Liver (tissue), 8 donors: ENCODE measurements at regions not wholly inside any gene's neighbourhood (a gene's known extent, or its start where the extent isn't known, plus 50 kb on each side); places are given as distances from the start of the nearest gene placed in this dataset.

ENCODE experiments used
- DNase-seq: peaks from one replicate; pipeline ENCODE4 v3.0.0-alpha.2; 2017; ENCODE audit warnings: low spot score
- H3K27ac ChIP-seq, 2 donors: one replicate each; pipeline ENCODE4 v1.7.0; 2013; ENCODE audit warnings: inconsistent platforms in 2 of 2, low read length in 2 of 2, control low read depth in 1 of 2, low read depth in 1 of 2, mild to moderate bottlenecking in 1 of 2
- H3K27me3 ChIP-seq, 4 donors: one replicate each; pipeline versions ENCODE4 v1.6.1 to v1.7.0; 2013; ENCODE audit warnings: low read length in 3 of 4, inconsistent platforms in 1 of 4, mild to moderate bottlenecking in 1 of 4, moderate library complexity in 1 of 4; ENCODE audit not compliant: control insufficient read depth in 4 of 4, insufficient read depth in 4 of 4
- H3K36me3 ChIP-seq, 4 donors: one replicate each; pipeline versions ENCODE4 v1.6.1 to v1.7.0; 2013; ENCODE audit warnings: low read length in 3 of 4, mild to moderate bottlenecking in 3 of 4, low read depth in 1 of 4, moderate library complexity in 1 of 4; ENCODE audit not compliant: control insufficient read depth in 4 of 4, insufficient read depth in 3 of 4
- H3K4me1 ChIP-seq, 4 donors: one replicate each; pipeline versions ENCODE4 v1.6.1 to v1.7.0; 2013; ENCODE audit warnings: low read length in 3 of 4, mild to moderate bottlenecking in 3 of 4, moderate library complexity in 1 of 4; ENCODE audit not compliant: control insufficient read depth in 4 of 4, insufficient read depth in 4 of 4
- H3K4me3 ChIP-seq, 3 donors: one replicate each; pipeline versions ENCODE4 v1.6.1 to v1.7.0; 2013; ENCODE audit warnings: low read length in 3 of 3, control low read depth in 1 of 3, low read depth in 1 of 3, mild to moderate bottlenecking in 1 of 3
- H3K9ac ChIP-seq, 2 donors: one replicate each; pipeline ENCODE4 v1.7.0; 2013; ENCODE audit warnings: low read length in 2 of 2, mild to moderate bottlenecking in 2 of 2, moderate library complexity in 2 of 2, control low read depth in 1 of 2, low read depth in 1 of 2
- H3K9me3 ChIP-seq, 4 donors: one replicate each; pipeline versions ENCODE4 v1.6.1 to v1.7.0; 2013; ENCODE audit warnings: low read length in 3 of 4; ENCODE audit not compliant: control insufficient read depth in 4 of 4
- EGR1 ChIP-seq, 2 donors: IDR thresholded peaks; 2 replicates each; pipeline ENCODE4 v1.6.1; 2016 to 2018; ENCODE audit warnings: antibody characterized with exemption in 2 of 2, low read depth in 2 of 2
- FOXA1 ChIP-seq: IDR thresholded peaks from 2 replicates; pipeline ENCODE4 v1.6.1; 2016; ENCODE audit warnings: antibody characterized with exemption
- GABPA ChIP-seq, 2 donors: IDR thresholded peaks in 1 of 2; conservative IDR thresholded peaks in 1 of 2; 2 replicates each; pipeline ENCODE4 v1.6.1; 2016; ENCODE audit warnings: antibody characterized with exemption in 2 of 2, mild to moderate bottlenecking in 1 of 2, moderate library complexity in 1 of 2
- HNF4A ChIP-seq, 2 donors: conservative IDR thresholded peaks; 2 replicates each; pipeline ENCODE4 v1.6.1; 2016; ENCODE audit warnings: antibody characterized with exemption in 2 of 2, mild to moderate bottlenecking in 2 of 2
- JUND ChIP-seq, 2 donors: IDR thresholded peaks; 2 replicates each; pipeline ENCODE4 v1.6.1; 2016; ENCODE audit warnings: antibody characterized with exemption in 2 of 2
- NR2F2 ChIP-seq: IDR thresholded peaks from 2 replicates; pipeline ENCODE4 v1.6.1; 2016; ENCODE audit warnings: antibody characterized with exemption
- RAD21 ChIP-seq, 2 donors: IDR thresholded peaks; 2 replicates each; pipeline ENCODE4 v1.6.1; 2016; ENCODE audit warnings: antibody characterized with exemption in 2 of 2, mild to moderate bottlenecking in 2 of 2
- RXRA ChIP-seq, 2 donors: IDR thresholded peaks; 2 replicates each; pipeline ENCODE4 v1.6.1; 2017 to 2018; ENCODE audit warnings: antibody characterized with exemption in 2 of 2, mild to moderate bottlenecking in 1 of 2
- SP1 ChIP-seq: IDR thresholded peaks from 2 replicates; pipeline ENCODE4 v1.6.1; 2018; ENCODE audit warnings: antibody characterized with exemption, mild to moderate bottlenecking
- TAF1 ChIP-seq: conservative IDR thresholded peaks from 2 replicates; pipeline ENCODE4 v1.6.1; 2016; ENCODE audit warnings: antibody characterized with exemption, mild to moderate bottlenecking
- YY1 ChIP-seq: IDR thresholded peaks from 2 replicates; pipeline ENCODE4 v1.6.1; 2016; ENCODE audit warnings: antibody characterized with exemption, mild to moderate bottlenecking
- WGBS: extraction: QIAGEN DNeasy Blood & Tissue Kit; methylation state at CpG from one replicate; pipeline ENCODE4 v1.1.7; 2013; 5-methylcytosine and 5-hydroxymethylcytosine counted together
- TF ChIP-seq, protein P1 (sequence below): IDR thresholded peaks from 2 replicates; pipeline ENCODE4 v1.6.1; 2016; ENCODE audit warnings: antibody characterized with exemption
- TF ChIP-seq, protein P2 (sequence below): IDR thresholded peaks from 2 replicates; pipeline ENCODE4 v1.6.1; 2016; ENCODE audit warnings: antibody characterized with exemption, mild to moderate bottlenecking
- TF ChIP-seq, protein P3 (sequence below): fragments of 150-350 bp; IDR thresholded peaks from 2 replicates; pipeline ENCODE4 v1.5.1; 2017; ENCODE audit warnings: improper control_type of control experiment, low read depth, low read length; ENCODE audit not compliant: missing input control
- TF ChIP-seq, protein P4 (sequence below): IDR thresholded peaks from 2 replicates; pipeline ENCODE4 v1.6.1; 2016; ENCODE audit warnings: antibody characterized with exemption
- TF ChIP-seq, protein P5 (sequence below): IDR thresholded peaks from 2 replicates; pipeline ENCODE4 v1.6.1; 2016; ENCODE audit warnings: antibody characterized with exemption
- donor health status: healthy.
- donor health status: healthy.
- donor health status: healthy.
- donor health status: healthy.
- donor health status: healthy.

DNA sequence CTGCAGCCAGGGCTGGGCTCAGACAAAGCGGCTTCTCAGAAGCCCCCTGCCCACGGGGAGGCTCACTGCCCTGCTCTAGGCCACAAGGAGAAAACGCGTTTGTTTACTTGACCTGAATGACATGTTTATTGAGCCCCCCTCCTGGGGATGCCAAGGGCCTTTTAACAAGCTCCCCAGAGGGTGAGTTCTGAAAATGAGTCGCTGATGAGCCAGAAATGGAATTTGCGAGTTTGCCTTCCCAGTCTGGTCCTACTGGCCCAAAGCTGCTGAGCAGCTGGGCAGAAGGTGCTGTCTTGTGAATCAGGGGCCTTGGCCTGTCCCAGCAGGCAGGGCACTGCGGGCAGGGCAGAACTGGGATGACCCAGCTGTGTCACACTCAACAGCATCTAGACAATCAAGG lies 120.6 kb downstream of the SYF2 start:
- DNase-seq = no peak
- no peak overlapping the region for H3K4me3 ChIP-seq
- H3K9ac ChIP-seq = no peak overlapping the region
- WGBS = 69% methylated on average over 7 of the region's 7 CpGs
- H3K27me3 ChIP-seq = no peaks in the 10 kb centered on the region
- TF ChIP-seq SP1 (no peak), RAD21 (IDR thresholded peaks at IDR 0.05) (no peak), GABPA (IDR thresholded peaks at IDR 0.05 in 1 of 2, conservative IDR thresholded peaks at IDR 0.05 in 1 of 2) (no peak)
- TF ChIP-seq, protein P1, sequence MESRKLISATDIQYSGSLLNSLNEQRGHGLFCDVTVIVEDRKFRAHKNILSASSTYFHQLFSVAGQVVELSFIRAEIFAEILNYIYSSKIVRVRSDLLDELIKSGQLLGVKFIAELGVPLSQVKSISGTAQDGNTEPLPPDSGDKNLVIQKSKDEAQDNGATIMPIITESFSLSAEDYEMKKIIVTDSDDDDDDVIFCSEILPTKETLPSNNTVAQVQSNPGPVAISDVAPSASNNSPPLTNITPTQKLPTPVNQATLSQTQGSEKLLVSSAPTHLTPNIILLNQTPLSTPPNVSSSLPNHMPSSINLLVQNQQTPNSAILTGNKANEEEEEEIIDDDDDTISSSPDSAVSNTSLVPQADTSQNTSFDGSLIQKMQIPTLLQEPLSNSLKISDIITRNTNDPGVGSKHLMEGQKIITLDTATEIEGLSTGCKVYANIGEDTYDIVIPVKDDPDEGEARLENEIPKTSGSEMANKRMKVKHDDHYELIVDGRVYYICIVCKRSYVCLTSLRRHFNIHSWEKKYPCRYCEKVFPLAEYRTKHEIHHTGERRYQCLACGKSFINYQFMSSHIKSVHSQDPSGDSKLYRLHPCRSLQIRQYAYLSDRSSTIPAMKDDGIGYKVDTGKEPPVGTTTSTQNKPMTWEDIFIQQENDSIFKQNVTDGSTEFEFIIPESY = no peak
- TF ChIP-seq, protein P2, sequence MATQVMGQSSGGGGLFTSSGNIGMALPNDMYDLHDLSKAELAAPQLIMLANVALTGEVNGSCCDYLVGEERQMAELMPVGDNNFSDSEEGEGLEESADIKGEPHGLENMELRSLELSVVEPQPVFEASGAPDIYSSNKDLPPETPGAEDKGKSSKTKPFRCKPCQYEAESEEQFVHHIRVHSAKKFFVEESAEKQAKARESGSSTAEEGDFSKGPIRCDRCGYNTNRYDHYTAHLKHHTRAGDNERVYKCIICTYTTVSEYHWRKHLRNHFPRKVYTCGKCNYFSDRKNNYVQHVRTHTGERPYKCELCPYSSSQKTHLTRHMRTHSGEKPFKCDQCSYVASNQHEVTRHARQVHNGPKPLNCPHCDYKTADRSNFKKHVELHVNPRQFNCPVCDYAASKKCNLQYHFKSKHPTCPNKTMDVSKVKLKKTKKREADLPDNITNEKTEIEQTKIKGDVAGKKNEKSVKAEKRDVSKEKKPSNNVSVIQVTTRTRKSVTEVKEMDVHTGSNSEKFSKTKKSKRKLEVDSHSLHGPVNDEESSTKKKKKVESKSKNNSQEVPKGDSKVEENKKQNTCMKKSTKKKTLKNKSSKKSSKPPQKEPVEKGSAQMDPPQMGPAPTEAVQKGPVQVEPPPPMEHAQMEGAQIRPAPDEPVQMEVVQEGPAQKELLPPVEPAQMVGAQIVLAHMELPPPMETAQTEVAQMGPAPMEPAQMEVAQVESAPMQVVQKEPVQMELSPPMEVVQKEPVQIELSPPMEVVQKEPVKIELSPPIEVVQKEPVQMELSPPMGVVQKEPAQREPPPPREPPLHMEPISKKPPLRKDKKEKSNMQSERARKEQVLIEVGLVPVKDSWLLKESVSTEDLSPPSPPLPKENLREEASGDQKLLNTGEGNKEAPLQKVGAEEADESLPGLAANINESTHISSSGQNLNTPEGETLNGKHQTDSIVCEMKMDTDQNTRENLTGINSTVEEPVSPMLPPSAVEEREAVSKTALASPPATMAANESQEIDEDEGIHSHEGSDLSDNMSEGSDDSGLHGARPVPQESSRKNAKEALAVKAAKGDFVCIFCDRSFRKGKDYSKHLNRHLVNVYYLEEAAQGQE = no peak
- no peak overlapping the region for H3K27ac ChIP-seq
- H3K4me1 ChIP-seq = no peaks in the 10 kb centered on the region
- H3K36me3 ChIP-seq = no peaks in the 10 kb centered on the region
- H3K9me3 ChIP-seq = peaks cover 0 to 6% (median 2%) of the 10 kb centered on the region in 4 donors

DNA sequence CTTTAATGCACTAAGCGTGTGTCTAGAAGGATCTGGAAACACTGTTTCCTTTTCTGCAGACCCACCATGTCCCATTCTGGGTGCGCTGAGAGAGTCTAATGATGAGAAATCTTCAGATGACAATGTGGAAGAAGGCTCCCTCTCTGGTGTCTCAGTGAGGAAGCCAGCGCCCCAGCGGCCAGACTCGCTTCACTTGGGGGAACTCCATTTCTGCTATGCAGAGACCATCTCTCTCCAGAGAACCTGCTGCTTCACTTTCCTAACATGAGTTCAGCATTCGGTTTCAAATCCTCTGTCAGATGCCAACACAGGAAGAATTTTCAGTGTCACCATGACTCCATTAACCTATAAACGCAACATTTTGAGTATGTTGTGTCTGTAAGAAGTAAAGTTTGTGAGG lies 121.8 kb downstream of the SYF2 start:
- no peak for DNase-seq
- TF ChIP-seq RXRA (IDR thresholded peaks at IDR 0.05) = no peak
- no peak for TF ChIP-seq NR2F2
- TF ChIP-seq, protein P2 = no peak
- no peak for TF ChIP-seq FOXA1
- TF ChIP-seq YY1 = no peak
- no peak for TF ChIP-seq TAF1
- TF ChIP-seq, protein P3, sequence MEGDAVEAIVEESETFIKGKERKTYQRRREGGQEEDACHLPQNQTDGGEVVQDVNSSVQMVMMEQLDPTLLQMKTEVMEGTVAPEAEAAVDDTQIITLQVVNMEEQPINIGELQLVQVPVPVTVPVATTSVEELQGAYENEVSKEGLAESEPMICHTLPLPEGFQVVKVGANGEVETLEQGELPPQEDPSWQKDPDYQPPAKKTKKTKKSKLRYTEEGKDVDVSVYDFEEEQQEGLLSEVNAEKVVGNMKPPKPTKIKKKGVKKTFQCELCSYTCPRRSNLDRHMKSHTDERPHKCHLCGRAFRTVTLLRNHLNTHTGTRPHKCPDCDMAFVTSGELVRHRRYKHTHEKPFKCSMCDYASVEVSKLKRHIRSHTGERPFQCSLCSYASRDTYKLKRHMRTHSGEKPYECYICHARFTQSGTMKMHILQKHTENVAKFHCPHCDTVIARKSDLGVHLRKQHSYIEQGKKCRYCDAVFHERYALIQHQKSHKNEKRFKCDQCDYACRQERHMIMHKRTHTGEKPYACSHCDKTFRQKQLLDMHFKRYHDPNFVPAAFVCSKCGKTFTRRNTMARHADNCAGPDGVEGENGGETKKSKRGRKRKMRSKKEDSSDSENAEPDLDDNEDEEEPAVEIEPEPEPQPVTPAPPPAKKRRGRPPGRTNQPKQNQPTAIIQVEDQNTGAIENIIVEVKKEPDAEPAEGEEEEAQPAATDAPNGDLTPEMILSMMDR = no peak
- TF ChIP-seq, protein P4, sequence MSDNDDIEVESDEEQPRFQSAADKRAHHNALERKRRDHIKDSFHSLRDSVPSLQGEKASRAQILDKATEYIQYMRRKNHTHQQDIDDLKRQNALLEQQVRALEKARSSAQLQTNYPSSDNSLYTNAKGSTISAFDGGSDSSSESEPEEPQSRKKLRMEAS = no peak
- TF ChIP-seq JUND (IDR thresholded peaks at IDR 0.05) = no peak
- TF ChIP-seq, protein P5, sequence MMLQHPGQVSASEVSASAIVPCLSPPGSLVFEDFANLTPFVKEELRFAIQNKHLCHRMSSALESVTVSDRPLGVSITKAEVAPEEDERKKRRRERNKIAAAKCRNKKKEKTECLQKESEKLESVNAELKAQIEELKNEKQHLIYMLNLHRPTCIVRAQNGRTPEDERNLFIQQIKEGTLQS = no peak
- TF ChIP-seq RAD21 (IDR thresholded peaks at IDR 0.05) = no peak
- TF ChIP-seq HNF4A (conservative IDR thresholded peaks at IDR 0.05) = no peak
- TF ChIP-seq SP1 = no peak
- TF ChIP-seq EGR1 (IDR thresholded peaks at IDR 0.05; ENCODE audit: low read depth in 2 of 2) = no peak
- TF ChIP-seq, protein P1 = no peak
- 93% methylated on average over 7 of the region's 7 CpGs for WGBS
- H3K4me1 ChIP-seq = no peaks in the 10 kb centered on the region
- no peaks in the 10 kb centered on the region for H3K36me3 ChIP-seq
- H3K27me3 ChIP-seq = no peaks in the 10 kb centered on the region
- peaks cover 0 to 6% (median 2%) of the 10 kb centered on the region in 4 donors for H3K9me3 ChIP-seq
- no peak overlapping the region for H3K27ac ChIP-seq
- no peak overlapping the region for H3K4me3 ChIP-seq
- H3K9ac ChIP-seq = no peak overlapping the region
